GM12864 (cell line): ENCODE measurements at regions not wholly inside any gene's neighbourhood (a gene's known extent, or its start where the extent isn't known, plus 50 kb on each side); places are given as distances from the start of the nearest gene placed in this dataset.

Experiments used
- DNase-seq: peaks from one replicate; pipeline ENCODE4 v3.0.0-alpha.2; 2011; ENCODE audit warnings: low read depth
- H3K4me3 ChIP-seq: 2 replicates; pipeline ENCODE4 v1.5.1; 2011; ENCODE audit warnings: mild to moderate bottlenecking, low read depth, low read length, control low read depth
- CTCF ChIP-seq: IDR thresholded peaks from 2 replicates; pipeline ENCODE4 v1.5.1; 2011; ENCODE audit warnings: low read depth, mild to moderate bottlenecking, moderate library complexity, low read length, control low read depth, inconsistent platforms; ENCODE audit errors: missing control alignments

GRCh38 chr15:97790180-97790579 lies 170.3 kb upstream of the ARRDC4 start:
- no peak for DNase-seq
- no peak for TF ChIP-seq CTCF
- H3K4me3 ChIP-seq = no peak overlapping the region

- no peak overlapping the region for H3K4me3 ChIP-seq
- no peak for DNase-seq
- no peak for TF ChIP-seq CTCF
These were observed 168.4 kb upstream of the ARRDC4 start for GRCh38 chr15:97791824-97792792.

DNA sequence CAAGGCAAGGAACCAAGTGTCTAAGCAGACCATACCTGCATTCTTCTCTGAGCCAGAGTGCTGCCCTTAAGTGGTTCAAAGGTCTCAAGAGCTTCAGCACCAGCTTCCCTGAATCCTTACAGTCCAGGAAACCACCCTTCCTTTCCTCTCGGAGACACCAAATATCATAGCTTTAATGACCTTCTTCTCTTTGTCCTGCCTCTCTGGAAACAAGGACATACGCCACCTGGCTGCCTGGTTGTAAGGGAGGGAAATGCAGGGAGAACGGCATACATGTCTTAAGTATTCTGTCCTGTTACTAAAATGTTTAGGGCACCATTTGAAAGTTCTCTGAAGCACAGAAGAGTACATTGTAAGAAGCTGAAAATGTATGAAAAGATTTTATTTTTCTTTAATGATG lies 155.6 kb upstream of the ARRDC4 start:
- no peak for TF ChIP-seq CTCF

GRCh38 chr15:97806766-97807165 lies 153.7 kb upstream of the ARRDC4 start:
- no peak for DNase-seq
- no peak for TF ChIP-seq CTCF
- no peak overlapping the region for H3K4me3 ChIP-seq

More for the DNA sequence above, 155.6 kb upstream of the ARRDC4 start:
- DNase-seq = no peak
- H3K4me3 ChIP-seq = no peak overlapping the region

GRCh38 chr15:97815835-97816234 lies 144.7 kb upstream of the ARRDC4 start:
- no peak for DNase-seq
- no peak overlapping the region for H3K4me3 ChIP-seq
- no peak for TF ChIP-seq CTCF

GRCh38 chr15:97817276-97817890 lies 143.1 kb upstream of the ARRDC4 start:
- no peak for TF ChIP-seq CTCF
- no peak for DNase-seq
- H3K4me3 ChIP-seq = no peak overlapping the region
